ENCODE measurements at regions not wholly inside any gene's neighbourhood (a gene's known extent, or its start where the extent isn't known, plus 50 kb on each side); places are given as distances from the start of the nearest gene placed in this dataset.
A peak's percentile ranks its signal among the peaks of the same experiment; 100 is the strongest.

- no peak overlapping the region for H3K4me2 ChIP-seq (ENCODE audit: low read depth, low read length)
- H3K79me1 ChIP-seq (ENCODE audit: low read depth in 1 of 2, low read length in 2 of 2), result no peaks in the 10 kb centered on the region
- no peaks in the 10 kb centered on the region for H3K9me1 ChIP-seq (ENCODE audit: insufficient read depth, low read length)
- no peak overlapping the region for H3K4ac ChIP-seq (ENCODE audit: low read depth, low read length)
- no peaks in the 10 kb centered on the region for H3K36me3 ChIP-seq (ENCODE audit: control insufficient read depth, insufficient read depth, low read length)
- no peak overlapping the region for H3K27ac ChIP-seq (ENCODE audit: insufficient read depth, low read length)
- DNase-seq (no peak), ATAC-seq (ENCODE audit: low read depth) (no peak)
- no TSS peak for BruUV-seq (replicated peaks)
- 14% methylated on average over 1 of the region's 3 CpGs; no CpG with 5 or more reads in 1 of the 2 experiments for whole genome bisulfite sequencing, 2 experiments (ENCODE audit: extremely low coverage in 2 of 2, insufficient read length in 1 of 2)
- H4K20me1 ChIP-seq (ENCODE audit: insufficient read depth, low read length), result no peaks in the 10 kb centered on the region
- no peaks in the 10 kb centered on the region for H3K4me1 ChIP-seq (ENCODE audit: control insufficient read depth, insufficient read depth, low read length)
- no peaks in the 10 kb centered on the region for H3K27me3 ChIP-seq (ENCODE audit: control insufficient read depth, insufficient read depth, low read length)
- no peak overlapping the region for H2BK120ac ChIP-seq (ENCODE audit: low read depth, low read length)
- TF ChIP-seq RAD21 (IDR thresholded peaks at IDR 0.05; ENCODE audit: low read length), result no peak
- no peak for TF ChIP-seq RFX5 (IDR thresholded peaks at IDR 0.05; ENCODE audit: low read depth, low read length)
- no peak for TF ChIP-seq POLR2A (IDR thresholded peaks at IDR 0.05; ENCODE audit: low read depth, low read length)
- no peak overlapping the region for H2BK5ac ChIP-seq (ENCODE audit: low read depth, low read length, poor library complexity, severe bottlenecking)
- H3K4me3 ChIP-seq (ENCODE audit: insufficient read depth, low read depth, low read length), result no peak overlapping the region
- no peak overlapping the region for H3K56ac ChIP-seq (ENCODE audit: extremely low read depth, insufficient read depth, low read length)
- no peak overlapping the region for H3K14ac ChIP-seq (replicated peaks; ENCODE audit: low read depth, low read length)
- no peak overlapping the region for H4K5ac ChIP-seq (ENCODE audit: low read depth, low read length)
- no peak overlapping the region for H2AK5ac ChIP-seq (ENCODE audit: low read depth, low read length)
- H2AK9ac ChIP-seq (replicated peaks; ENCODE audit: low read depth, low read length, poor library complexity), result no peak overlapping the region
- in situ Hi-C loops (cut with MboI; ENCODE audit: low sequenced_read_pairs) (no loop called here), dilution Hi-C loops (cut with HindIII; ENCODE audit: low sequenced_read_pairs, unreplicated experiment) (no loop called here), intact Hi-C loops (cut with micrococcal nuclease) (loop anchor here (10.0 kb wide), 1 partner anchor 766 kb away; no protein-coding TSS in a partner anchor)
- H3K9ac ChIP-seq (ENCODE audit: low read depth, low read length), result no peak overlapping the region
- CTCF ChIA-PET, result no interaction called here
- POLR2A ChIA-PET (ENCODE audit: unreplicated experiment), result no interaction called here
- no peak overlapping the region for H2AFZ ChIP-seq (replicated peaks; ENCODE audit: low read length, poor library complexity)
- H3K18ac ChIP-seq (ENCODE audit: low read depth, low read length), result no peak overlapping the region; the same call in 1 of the 2 replicates
- H2BK15ac ChIP-seq (ENCODE audit: low read depth, low read length), result no peak overlapping the region
- H3K9me3 ChIP-seq (ENCODE audit: control insufficient read depth, insufficient read depth, low read length), result no peaks in the 10 kb centered on the region
- H3K23ac ChIP-seq (ENCODE audit: low read depth, low read length), result no peak overlapping the region
- no peak overlapping the region for H4K8ac ChIP-seq (ENCODE audit: low read depth in 2 of 2, low read length in 2 of 2)
- H4K91ac ChIP-seq (ENCODE audit: insufficient read depth, low read depth, low read length), result no peak overlapping the region
- peak overlapping the region; percentile 9; the same call in 1 of the 2 replicates for H2BK20ac ChIP-seq (ENCODE audit: low read depth, low read length)
Measured at GRCh38 chr4:188370777-188371176, 231.5 kb downstream of the TRIML1 start.

Measured in IMR-90 (cell line).